Neural crest cell (in vitro differentiated cells): ENCODE measurements at regions not wholly inside any gene's neighbourhood (a gene's known extent, or its start where the extent isn't known, plus 50 kb on each side); places are given as distances from the start of the nearest gene placed in this dataset.

Experiments used
- DNase-seq: peaks from one replicate; pipeline ENCODE4 v3.0.0; 2021; ENCODE audit warnings: low read depth, mixed read lengths, low spot score
- H3K27ac Mint-ChIP-seq: one replicate; pipeline ENCODE4 v1.8.0; 2021; ENCODE audit warnings: mild to moderate bottlenecking, mixed read lengths; ENCODE audit not compliant: unreplicated experiment
- H3K27me3 Mint-ChIP-seq: 2 replicates; pipeline ENCODE4 v1.8.0; 2021; ENCODE audit warnings: low read depth, mild to moderate bottlenecking, mixed read lengths
- H3K36me3 Mint-ChIP-seq: 2 replicates; pipeline ENCODE4 v1.8.0; 2021; ENCODE audit warnings: low read depth, mild to moderate bottlenecking, mixed read lengths
- H3K4me1 Mint-ChIP-seq: 2 replicates; pipeline ENCODE4 v1.8.0; 2021; ENCODE audit warnings: mixed read lengths
- H3K4me3 Mint-ChIP-seq: one replicate; pipeline ENCODE4 v1.8.0; 2021; ENCODE audit warnings: mild to moderate bottlenecking, mixed read lengths
- H3K9me3 Mint-ChIP-seq: 2 replicates; pipeline ENCODE4 v1.8.0; 2021; ENCODE audit warnings: mixed read lengths
- TF ChIP-seq, protein P1 (sequence below): fragments of 200-600 bp; sonication (generic); conservative IDR thresholded peaks from 2 replicates; pipeline ENCODE4 v1.5.0; 2021; ENCODE audit warnings: antibody characterized with exemption, mild to moderate bottlenecking

DNA sequence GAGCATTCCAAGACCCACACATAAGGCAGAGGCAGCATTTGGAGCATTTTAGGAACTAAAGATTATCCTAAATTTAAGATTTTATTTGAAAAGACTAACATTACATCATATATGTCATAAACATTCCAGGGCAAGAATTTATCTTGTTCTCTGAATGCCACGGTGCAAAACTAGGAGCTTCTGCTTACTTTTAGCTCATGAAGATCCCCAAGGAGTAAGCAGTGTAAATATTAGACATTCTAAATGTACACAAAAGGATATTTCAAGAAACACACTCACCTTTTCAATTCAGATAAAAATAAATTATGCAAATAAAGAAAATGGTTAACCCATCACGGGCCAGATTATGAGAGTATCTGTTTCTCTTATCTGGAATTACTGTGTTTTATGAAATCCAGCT is 101.7 kb upstream of the ETAA1 start:
- H3K4me3 Mint-ChIP-seq: no peak overlapping the region
- no peak for DNase-seq
- no peak overlapping the region for H3K27ac Mint-ChIP-seq
- H3K36me3 Mint-ChIP-seq: no peaks in the 10 kb centered on the region
- H3K9me3 Mint-ChIP-seq: no peaks in the 10 kb centered on the region
- no peaks in the 10 kb centered on the region for H3K4me1 Mint-ChIP-seq
- no peaks in the 10 kb centered on the region for H3K27me3 Mint-ChIP-seq
- TF ChIP-seq, protein P1, sequence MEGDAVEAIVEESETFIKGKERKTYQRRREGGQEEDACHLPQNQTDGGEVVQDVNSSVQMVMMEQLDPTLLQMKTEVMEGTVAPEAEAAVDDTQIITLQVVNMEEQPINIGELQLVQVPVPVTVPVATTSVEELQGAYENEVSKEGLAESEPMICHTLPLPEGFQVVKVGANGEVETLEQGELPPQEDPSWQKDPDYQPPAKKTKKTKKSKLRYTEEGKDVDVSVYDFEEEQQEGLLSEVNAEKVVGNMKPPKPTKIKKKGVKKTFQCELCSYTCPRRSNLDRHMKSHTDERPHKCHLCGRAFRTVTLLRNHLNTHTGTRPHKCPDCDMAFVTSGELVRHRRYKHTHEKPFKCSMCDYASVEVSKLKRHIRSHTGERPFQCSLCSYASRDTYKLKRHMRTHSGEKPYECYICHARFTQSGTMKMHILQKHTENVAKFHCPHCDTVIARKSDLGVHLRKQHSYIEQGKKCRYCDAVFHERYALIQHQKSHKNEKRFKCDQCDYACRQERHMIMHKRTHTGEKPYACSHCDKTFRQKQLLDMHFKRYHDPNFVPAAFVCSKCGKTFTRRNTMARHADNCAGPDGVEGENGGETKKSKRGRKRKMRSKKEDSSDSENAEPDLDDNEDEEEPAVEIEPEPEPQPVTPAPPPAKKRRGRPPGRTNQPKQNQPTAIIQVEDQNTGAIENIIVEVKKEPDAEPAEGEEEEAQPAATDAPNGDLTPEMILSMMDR: no peak

DNA sequence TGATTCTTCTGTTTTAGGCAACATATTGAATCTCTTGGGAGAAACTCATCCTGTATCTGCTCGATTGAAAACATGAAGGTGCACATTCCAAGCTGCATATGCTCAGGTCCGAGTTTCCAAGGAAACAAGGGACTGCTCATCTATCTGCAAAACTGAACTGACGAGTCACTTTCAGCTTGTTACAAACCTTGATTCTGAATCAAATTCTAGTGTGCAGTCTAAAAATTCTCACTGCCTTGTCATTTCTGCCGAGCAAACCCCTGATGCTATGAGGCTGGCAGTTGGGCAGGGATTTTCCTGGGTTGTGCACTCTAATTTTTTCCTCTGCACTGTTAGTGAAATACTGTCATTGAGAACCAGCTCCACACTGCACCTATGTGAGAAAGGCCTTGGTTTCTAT is 101.3 kb upstream of the ETAA1 start:
- no peak overlapping the region for H3K27ac Mint-ChIP-seq

DNA sequence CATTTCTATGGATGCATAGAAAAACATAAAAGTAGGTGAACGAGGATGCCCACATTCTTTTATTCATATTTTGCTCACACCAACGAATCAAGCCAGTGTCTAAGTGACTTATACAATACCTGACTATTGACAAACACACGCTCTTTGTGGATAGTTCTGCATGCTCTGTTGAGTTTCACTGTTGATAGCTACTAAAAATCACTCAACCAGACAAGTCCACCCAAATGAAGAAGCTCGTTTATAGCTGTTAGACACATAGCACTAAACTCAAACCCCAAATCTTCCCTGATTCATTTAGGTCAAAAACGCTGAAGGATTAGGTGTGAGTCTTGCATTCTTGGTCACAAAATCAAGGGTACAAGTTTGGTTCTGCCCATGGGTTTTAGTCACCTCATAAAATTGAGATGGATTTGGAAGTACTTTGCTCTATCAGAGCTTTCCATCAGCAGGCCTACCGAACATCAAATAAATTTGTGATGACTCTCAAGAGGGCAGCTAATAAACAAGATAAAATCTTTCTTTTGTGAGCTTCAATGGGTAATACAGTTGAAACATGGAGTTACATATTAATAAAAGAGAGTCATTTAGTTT is 92.7 kb upstream of the ETAA1 start:
- Mint-ChIP-seq H3K36me3 (no peaks in the 10 kb centered on the region), H3K27me3 (no peaks in the 10 kb centered on the region), H3K4me1 (no peaks in the 10 kb centered on the region), H3K9me3 (no peaks in the 10 kb centered on the region), H3K4me3 (no peak overlapping the region), H3K27ac (no peak overlapping the region)
- TF ChIP-seq, protein P1: no peak
- no peak for DNase-seq

More for the DNA sequence above, 101.3 kb upstream of the ETAA1 start:
- TF ChIP-seq, protein P1: no peak
- no peaks in the 10 kb centered on the region for H3K4me1 Mint-ChIP-seq
- no peaks in the 10 kb centered on the region for H3K9me3 Mint-ChIP-seq
- DNase-seq: no peak
- H3K27me3 Mint-ChIP-seq: no peaks in the 10 kb centered on the region
- H3K4me3 Mint-ChIP-seq: no peak overlapping the region
- no peaks in the 10 kb centered on the region for H3K36me3 Mint-ChIP-seq

DNA sequence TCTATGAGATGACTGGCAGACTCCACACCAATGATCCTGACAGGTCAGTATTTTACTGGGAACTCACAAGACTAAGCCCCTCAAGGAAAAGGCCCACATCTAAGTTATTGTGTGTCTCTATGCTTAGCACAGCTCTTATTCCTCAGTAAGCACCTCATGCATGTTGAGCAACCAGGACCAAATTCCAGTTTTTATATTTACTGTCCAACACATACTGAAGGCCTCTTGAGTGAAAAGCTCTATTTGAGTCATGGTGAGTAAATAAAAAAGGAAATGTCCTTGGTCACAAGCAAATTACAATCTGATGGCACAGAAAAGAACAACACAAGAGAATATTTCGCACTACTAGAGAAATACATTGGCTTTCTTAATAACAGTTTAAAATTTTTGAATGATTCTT is 87.9 kb upstream of the ETAA1 start:
- Mint-ChIP-seq H3K9me3 (no peaks in the 10 kb centered on the region), H3K27me3 (no peaks in the 10 kb centered on the region), H3K27ac (no peak overlapping the region), H3K36me3 (no peaks in the 10 kb centered on the region), H3K4me1 (peaks cover 7% of the 10 kb centered on the region), H3K4me3 (no peak overlapping the region)
- DNase-seq: no peak
- TF ChIP-seq, protein P1: no peak

DNA sequence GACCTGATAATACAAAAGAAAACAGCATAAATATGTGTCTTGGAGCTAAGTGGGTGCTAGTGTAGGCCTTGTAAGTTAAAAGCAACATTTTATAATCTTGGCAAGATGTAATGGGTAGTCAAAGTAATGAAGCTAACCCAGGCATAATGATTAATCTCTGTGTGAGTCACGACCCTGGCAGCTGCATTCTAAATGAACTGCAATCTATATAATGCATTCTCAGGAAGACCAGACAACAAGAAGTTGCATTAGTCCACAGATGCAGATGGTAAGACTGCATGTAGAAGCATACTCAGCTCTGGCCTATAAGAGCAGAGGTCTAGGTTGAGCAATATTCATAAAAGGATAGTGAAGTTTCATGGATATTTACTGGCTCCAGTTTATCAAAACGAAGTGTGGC is 85.6 kb upstream of the ETAA1 start:
- DNase-seq: no peak
- TF ChIP-seq, protein P1: no peak
- no peak overlapping the region for H3K27ac Mint-ChIP-seq
- no peaks in the 10 kb centered on the region for H3K9me3 Mint-ChIP-seq
- no peaks in the 10 kb centered on the region for H3K27me3 Mint-ChIP-seq
- H3K4me3 Mint-ChIP-seq: no peak overlapping the region
- peaks cover 7% of the 10 kb centered on the region for H3K4me1 Mint-ChIP-seq
- no peaks in the 10 kb centered on the region for H3K36me3 Mint-ChIP-seq

DNA sequence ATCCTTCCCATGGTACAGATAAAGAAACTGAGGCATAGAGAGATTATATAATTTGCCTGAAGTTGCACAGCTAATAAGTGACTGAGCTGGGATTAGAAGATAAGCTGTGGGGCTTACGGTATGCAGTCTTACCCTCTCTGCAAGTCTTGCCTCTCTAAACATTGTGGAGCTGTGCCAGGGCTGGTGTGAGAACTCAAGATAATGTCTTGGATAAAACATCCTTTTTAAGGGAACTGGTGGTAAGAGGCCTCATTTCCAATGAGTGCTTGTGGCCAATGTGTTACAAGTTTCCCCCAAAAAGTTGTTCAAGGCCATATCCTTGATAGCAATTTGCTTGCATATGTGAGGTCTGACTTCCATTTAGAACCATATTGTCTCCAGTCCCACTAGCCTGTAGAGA is 84.3 kb upstream of the ETAA1 start:
- Mint-ChIP-seq H3K4me3 (no peak overlapping the region), H3K4me1 (peaks cover 7% of the 10 kb centered on the region), H3K36me3 (no peaks in the 10 kb centered on the region), H3K27me3 (no peaks in the 10 kb centered on the region), H3K9me3 (no peaks in the 10 kb centered on the region), H3K27ac (no peak overlapping the region)
- TF ChIP-seq, protein P1: no peak
- no peak for DNase-seq
